HG02759 (cell line): ENCODE measurements at regions not wholly inside any gene's neighbourhood (a gene's known extent, or its start where the extent isn't known, plus 50 kb on each side); places are given as distances from the start of the nearest gene placed in this dataset.
"Not testable (repeated sequence)": the region's sequence is repeated elsewhere in the genome, so short reads cannot be mapped to it uniquely, and the experiment has no call there.

ENCODE experiments used
- ATAC-seq: cut with Tn5 transposase; IDR thresholded peaks from one replicate; pipeline ENCODE4 v1.9.1; 2021; ENCODE audit warnings: mild to moderate bottlenecking, moderate library complexity; ENCODE audit not compliant: unreplicated experiment

GRCh38 chr10:52598936-52599335, 173.6 kb downstream of the MBL2 start:
- no peak for ATAC-seq

- ATAC-seq = no peak
Observed at GRCh38 chr10:52599551-52600200, 172.9 kb downstream of the MBL2 start.

- not testable (repeated sequence) for ATAC-seq
Observed at GRCh38 chr10:52604131-52604530, 168.5 kb downstream of the MBL2 start.

- ATAC-seq = no peak
Observed at GRCh38 chr10:52609071-52609470, 163.5 kb downstream of the MBL2 start.

- ATAC-seq = no peak
Observed at GRCh38 chr10:52609626-52610240, 162.9 kb downstream of the MBL2 start.

- ATAC-seq = no peak
Observed at GRCh38 chr10:52615331-52615730, 157.3 kb downstream of the MBL2 start.

- ATAC-seq = no peak
Observed at GRCh38 chr10:52615756-52616394, 156.7 kb downstream of the MBL2 start.

GRCh38 chr10:52616395-52616764, 156.2 kb downstream of the MBL2 start:
- no peak for ATAC-seq

- no peak for ATAC-seq
Observed at GRCh38 chr10:52617346-52617745, 155.2 kb downstream of the MBL2 start.

- no peak for ATAC-seq
Observed at GRCh38 chr10:52619052-52619451, 153.5 kb downstream of the MBL2 start.

- ATAC-seq = no peak
Observed at GRCh38 chr10:52621635-52622079, 150.9 kb downstream of the MBL2 start.

GRCh38 chr10:52623761-52624160, 148.8 kb downstream of the MBL2 start:
- ATAC-seq = no peak

GRCh38 chr10:52627279-52627678, 145.3 kb downstream of the MBL2 start:
- ATAC-seq = no peak

GRCh38 chr10:52631146-52631545, 141.4 kb downstream of the MBL2 start:
- no peak for ATAC-seq

- ATAC-seq = no peak
Observed at GRCh38 chr10:52631648-52632047, 140.9 kb downstream of the MBL2 start.

GRCh38 chr10:52632591-52632990, 140.0 kb downstream of the MBL2 start:
- ATAC-seq = no peak

GRCh38 chr10:52633266-52633665, 139.3 kb downstream of the MBL2 start:
- ATAC-seq = no peak

- no peak for ATAC-seq
Observed at GRCh38 chr10:52635651-52636050, 136.9 kb downstream of the MBL2 start.

- no peak for ATAC-seq
Observed at GRCh38 chr10:52636874-52637273, 135.7 kb downstream of the MBL2 start.

- no peak for ATAC-seq
Observed at GRCh38 chr10:52637592-52637991, 135.0 kb downstream of the MBL2 start.

GRCh38 chr10:52639652-52640051, 132.9 kb downstream of the MBL2 start:
- no peak for ATAC-seq

- no peak for ATAC-seq
Observed at GRCh38 chr10:52642208-52642607, 130.4 kb downstream of the MBL2 start.
